ENCODE measurements at regions not wholly inside any gene's neighbourhood (a gene's known extent, or its start where the extent isn't known, plus 50 kb on each side); places are given as distances from the start of the nearest gene placed in this dataset.

- no peaks in the 10 kb centered on the region for H3K36me3 ChIP-seq (ENCODE audit: control insufficient read depth, insufficient read depth, low read length)
- H3K4me1 ChIP-seq = no peaks in the 10 kb centered on the region
- no peaks in the 10 kb centered on the region for H3K9me3 ChIP-seq
- ChIA-PET CTCF (no interaction called here), POLR2A (interaction anchor here (0.5 kb wide), 1 partner anchor 9 kb away, joined by 3 read pairs; no protein-coding TSS in a partner anchor)
- peaks cover 7% of the 10 kb centered on the region for H3K27me3 Mint-ChIP-seq (ENCODE audit: insufficient read depth, unreplicated experiment)
- intact Hi-C loops (cut with micrococcal nuclease; ENCODE audit: unreplicated experiment) = no loop called here
- no peaks in the 10 kb centered on the region for H3K9me3 Mint-ChIP-seq (ENCODE audit: unreplicated experiment)
- H3K4me1 Mint-ChIP-seq (ENCODE audit: low read depth, unreplicated experiment) = no peaks in the 10 kb centered on the region
- TF ChIP-seq, protein P1, sequence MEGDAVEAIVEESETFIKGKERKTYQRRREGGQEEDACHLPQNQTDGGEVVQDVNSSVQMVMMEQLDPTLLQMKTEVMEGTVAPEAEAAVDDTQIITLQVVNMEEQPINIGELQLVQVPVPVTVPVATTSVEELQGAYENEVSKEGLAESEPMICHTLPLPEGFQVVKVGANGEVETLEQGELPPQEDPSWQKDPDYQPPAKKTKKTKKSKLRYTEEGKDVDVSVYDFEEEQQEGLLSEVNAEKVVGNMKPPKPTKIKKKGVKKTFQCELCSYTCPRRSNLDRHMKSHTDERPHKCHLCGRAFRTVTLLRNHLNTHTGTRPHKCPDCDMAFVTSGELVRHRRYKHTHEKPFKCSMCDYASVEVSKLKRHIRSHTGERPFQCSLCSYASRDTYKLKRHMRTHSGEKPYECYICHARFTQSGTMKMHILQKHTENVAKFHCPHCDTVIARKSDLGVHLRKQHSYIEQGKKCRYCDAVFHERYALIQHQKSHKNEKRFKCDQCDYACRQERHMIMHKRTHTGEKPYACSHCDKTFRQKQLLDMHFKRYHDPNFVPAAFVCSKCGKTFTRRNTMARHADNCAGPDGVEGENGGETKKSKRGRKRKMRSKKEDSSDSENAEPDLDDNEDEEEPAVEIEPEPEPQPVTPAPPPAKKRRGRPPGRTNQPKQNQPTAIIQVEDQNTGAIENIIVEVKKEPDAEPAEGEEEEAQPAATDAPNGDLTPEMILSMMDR (IDR thresholded peaks at IDR 0.05; ENCODE audit: insufficient read depth in 1 of 2, low read depth in 1 of 2, low read length in 1 of 2, severe bottlenecking in 1 of 2, unreplicated experiment in 1 of 2) = no peak
- no peaks in the 10 kb centered on the region for H3K36me3 Mint-ChIP-seq (ENCODE audit: insufficient read depth, unreplicated experiment)
- H3K27me3 ChIP-seq (replicated peaks; ENCODE audit: control insufficient read depth, insufficient read depth, low read length) = no peaks in the 10 kb centered on the region
- H3K4me3 Mint-ChIP-seq (ENCODE audit: unreplicated experiment) = no peak overlapping the region
- no peak overlapping the region for H3K27ac Mint-ChIP-seq (ENCODE audit: unreplicated experiment)
- BruUV-seq (replicated peaks) = no TSS peak
- DNase-seq = no peak
- no peak overlapping the region for H3K4me3 ChIP-seq (ENCODE audit: low read depth, low read length)
Measured at GRCh38 chr5:126119887-126120442, 303.2 kb upstream of the GRAMD2B start.

DNA sequence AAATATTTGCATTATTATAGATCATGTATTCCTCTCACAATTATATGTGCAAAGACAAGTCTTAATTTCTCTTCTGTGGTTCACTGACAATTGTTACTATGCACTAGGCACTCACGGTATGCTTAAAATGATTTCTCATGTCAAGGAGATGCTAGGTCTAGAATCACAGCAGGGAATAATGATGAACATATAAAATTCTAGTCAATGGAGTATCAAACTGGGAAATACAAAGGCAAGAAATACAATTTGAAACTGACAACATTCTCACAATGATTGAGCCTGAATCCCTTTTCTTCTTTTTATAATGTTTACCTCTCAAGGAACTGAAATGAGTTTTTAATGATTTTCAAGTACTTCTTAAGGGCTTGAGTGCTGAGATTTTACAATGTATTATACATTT, 302.3 kb upstream of the GRAMD2B start:
- intact Hi-C loops (cut with micrococcal nuclease; ENCODE audit: unreplicated experiment) = no loop called here
- Histone ChIP-seq H3K4me3 (ENCODE audit: low read depth, low read length) (no peak overlapping the region), H3K4me1 (no peaks in the 10 kb centered on the region), H3K36me3 (ENCODE audit: control insufficient read depth, insufficient read depth, low read length) (no peaks in the 10 kb centered on the region), H3K27me3 (replicated peaks; ENCODE audit: control insufficient read depth, insufficient read depth, low read length) (no peaks in the 10 kb centered on the region), H3K9me3 (no peaks in the 10 kb centered on the region)
- H3K4me1 Mint-ChIP-seq (ENCODE audit: low read depth, unreplicated experiment) = no peaks in the 10 kb centered on the region
- no peaks in the 10 kb centered on the region for H3K9me3 Mint-ChIP-seq (ENCODE audit: unreplicated experiment)
- ChIA-PET POLR2A (no interaction called here), CTCF (no interaction called here)
- BruUV-seq (replicated peaks) = no TSS peak
- H3K4me3 Mint-ChIP-seq (ENCODE audit: unreplicated experiment) = no peak overlapping the region
- no peak overlapping the region for H3K27ac Mint-ChIP-seq (ENCODE audit: unreplicated experiment)
- H3K27me3 Mint-ChIP-seq (ENCODE audit: insufficient read depth, unreplicated experiment) = peaks cover 7% of the 10 kb centered on the region
- no peak for DNase-seq
- no peaks in the 10 kb centered on the region for H3K36me3 Mint-ChIP-seq (ENCODE audit: insufficient read depth, unreplicated experiment)
- TF ChIP-seq, protein P1 (IDR thresholded peaks at IDR 0.05; ENCODE audit: insufficient read depth in 1 of 2, low read depth in 1 of 2, low read length in 1 of 2, severe bottlenecking in 1 of 2, unreplicated experiment in 1 of 2) = no peak

- Mint-ChIP-seq H3K4me1 (ENCODE audit: low read depth, unreplicated experiment) (no peaks in the 10 kb centered on the region), H3K9me3 (ENCODE audit: unreplicated experiment) (no peaks in the 10 kb centered on the region), H3K36me3 (ENCODE audit: insufficient read depth, unreplicated experiment) (no peaks in the 10 kb centered on the region), H3K27me3 (ENCODE audit: insufficient read depth, unreplicated experiment) (peaks cover 7% of the 10 kb centered on the region), H3K4me3 (ENCODE audit: unreplicated experiment) (no peak overlapping the region), H3K27ac (ENCODE audit: unreplicated experiment) (no peak overlapping the region)
- ChIA-PET CTCF (no interaction called here), POLR2A (no interaction called here)
- Histone ChIP-seq H3K27me3 (replicated peaks; ENCODE audit: control insufficient read depth, insufficient read depth, low read length) (no peaks in the 10 kb centered on the region), H3K4me3 (ENCODE audit: low read depth, low read length) (no peak overlapping the region), H3K9me3 (no peaks in the 10 kb centered on the region), H3K4me1 (no peaks in the 10 kb centered on the region), H3K36me3 (ENCODE audit: control insufficient read depth, insufficient read depth, low read length) (no peaks in the 10 kb centered on the region)
- no peak for DNase-seq
- TF ChIP-seq, protein P1 (IDR thresholded peaks at IDR 0.05; ENCODE audit: insufficient read depth in 1 of 2, low read depth in 1 of 2, low read length in 1 of 2, severe bottlenecking in 1 of 2, unreplicated experiment in 1 of 2) = no peak
- BruUV-seq (replicated peaks) = no TSS peak
- intact Hi-C loops (cut with micrococcal nuclease; ENCODE audit: unreplicated experiment) = no loop called here
Measured at GRCh38 chr5:126122942-126123341, 300.3 kb upstream of the GRAMD2B start.
